Keratinocyte (primary cell): ENCODE measurements at regions not wholly inside any gene's neighbourhood (a gene's known extent, or its start where the extent isn't known, plus 50 kb on each side); places are given as distances from the start of the nearest gene placed in this dataset.

Experiments used
- DNase-seq: peaks from one replicate; pipeline ENCODE4 v3.0.0-alpha.2; 2011; ENCODE audit warnings: low read depth, missing footprints, low spot score
- FAIRE-seq: peaks from 2 replicates; lab custom pipeline; 2011; peaks lifted over from hg19 to GRCh38; lab: Jason Lieb, UNC
- H2AFZ ChIP-seq: 2 replicates; pipeline ENCODE4 v1.6.0; 2012; ENCODE audit warnings: low read length, control low read depth, inconsistent platforms; ENCODE audit not compliant: control insufficient read depth
- H3K27ac ChIP-seq: 2 replicates; pipeline ENCODE4 v1.5.1; 2011; ENCODE audit warnings: low read length; ENCODE audit not compliant: control insufficient read depth, insufficient read depth
- H3K27me3 ChIP-seq: 3 replicates; pipeline ENCODE4 v1.6.0; 2011; ENCODE audit warnings: low read length; ENCODE audit not compliant: control insufficient read depth, insufficient read depth; ENCODE audit errors: extremely low read depth
- H3K36me3 ChIP-seq, 2 experiments: 2 replicates in 1 of 2; 3 replicates in 1 of 2; pipeline ENCODE4 v1.5.1; 2011; ENCODE audit warnings: low read length in 2 of 2, mild to moderate bottlenecking in 1 of 2; ENCODE audit not compliant: control insufficient read depth in 2 of 2, insufficient read depth in 2 of 2; ENCODE audit errors: extremely low read depth in 1 of 2
- H3K4me1 ChIP-seq: 3 replicates; pipeline ENCODE4 v1.5.1; 2011; ENCODE audit warnings: low read length; ENCODE audit not compliant: control insufficient read depth, insufficient read depth; ENCODE audit errors: extremely low read depth
- H3K4me2 ChIP-seq: 3 replicates; pipeline ENCODE4 v1.6.0; 2011; ENCODE audit warnings: low read depth, low read length; ENCODE audit not compliant: control insufficient read depth, insufficient read depth; ENCODE audit errors: extremely low read depth
- H3K4me3 ChIP-seq, 3 experiments: fragments of 200-600 bp in 1 of 3; sonication (generic) in 1 of 3; 2 replicates in 2 of 3; 3 replicates in 1 of 3; pipeline ENCODE4 v1.5.1; 2011 to 2016; ENCODE audit warnings: low read length in 3 of 3, mild to moderate bottlenecking in 3 of 3, control low read depth in 2 of 3, inconsistent platforms in 1 of 3, low read depth in 1 of 3, mixed read lengths in 1 of 3, mixed run types in 1 of 3, moderate library complexity in 1 of 3; ENCODE audit not compliant: control insufficient read depth in 2 of 3, insufficient read depth in 2 of 3; ENCODE audit errors: extremely low read depth in 1 of 3
- H3K79me2 ChIP-seq: 2 replicates; pipeline ENCODE4 v1.6.0; 2012; ENCODE audit warnings: low read length; ENCODE audit not compliant: control insufficient read depth, insufficient read depth
- H3K9ac ChIP-seq: 3 replicates; pipeline ENCODE4 v1.6.0; 2011; ENCODE audit warnings: low read length; ENCODE audit not compliant: control insufficient read depth, insufficient read depth; ENCODE audit errors: extremely low read depth
- H3K9me1 ChIP-seq: 3 replicates; pipeline ENCODE4 v1.6.0; 2011; ENCODE audit warnings: low read length; ENCODE audit not compliant: control insufficient read depth, insufficient read depth; ENCODE audit errors: extremely low read depth
- H3K9me3 ChIP-seq: 2 replicates; pipeline ENCODE4 v1.5.1; 2012; ENCODE audit warnings: low read depth, low read length; ENCODE audit not compliant: control insufficient read depth
- H4K20me1 ChIP-seq: 3 replicates; pipeline ENCODE4 v1.6.0; 2011; ENCODE audit warnings: low read length; ENCODE audit not compliant: control insufficient read depth, insufficient read depth; ENCODE audit errors: extremely low read depth
- CTCF ChIP-seq, 3 experiments: IDR thresholded peaks in 1 of 3; conservative IDR thresholded peaks in 1 of 3; optimal IDR thresholded peaks in 1 of 3; 2 replicates in 2 of 3; 3 replicates in 1 of 3; pipeline versions ENCODE3 to v1.5.1; 2011; ENCODE audit warnings: low read length in 3 of 3, mild to moderate bottlenecking in 3 of 3, moderate library complexity in 2 of 3, control low read depth in 1 of 3, inconsistent platforms in 1 of 3; ENCODE audit not compliant: insufficient read depth in 2 of 3; ENCODE audit errors: extremely low read depth in 1 of 3
- EZH2 ChIP-seq: IDR thresholded peaks from one replicate; pipeline ENCODE4 v1.6.1; 2012; ENCODE audit warnings: inconsistent platforms, mild to moderate bottlenecking, low read length, moderate library complexity
- dilution Hi-C: fragments of 300-500 bp; cut with MboI; formaldehyde crosslinking; loops from one replicate; pipeline ENCODE4 v1.7.0; 2020; ENCODE audit warnings: low sequenced_read_pairs; ENCODE audit not compliant: extremely low pct_ligation_motif_present
- small RNA-seq, 3 experiments: library from RNA; depleted of rRNA; stranded (forward); fragments of <200 nt; gene quantifications; one replicate each; pipeline ENCODE3, GENCODE V24; 2012; ENCODE audit warnings: low read depth in 3 of 3, low replicate concordance in 1 of 3; ENCODE audit not compliant: insufficient read length in 3 of 3

- Histone ChIP-seq H3K9ac (no peak overlapping the region), H3K36me3 (no peaks in the 10 kb centered on the region), H3K27me3 (no peaks in the 10 kb centered on the region), H3K9me3 (no peaks in the 10 kb centered on the region), H2AFZ (no peak overlapping the region), H3K4me2 (no peak overlapping the region), H3K27ac (no peak overlapping the region), H3K79me2 (no peaks in the 10 kb centered on the region), H4K20me1 (no peaks in the 10 kb centered on the region), H3K4me3 (no peak overlapping the region), H3K9me1 (no peaks in the 10 kb centered on the region), H3K4me1 (no peaks in the 10 kb centered on the region)
- no peak for FAIRE-seq
- no peak for DNase-seq
- no peak for TF ChIP-seq EZH2
- TF ChIP-seq CTCF (optimal IDR thresholded peaks at IDR 0.05 in 1 of 3, IDR thresholded peaks at IDR 0.05 in 1 of 3, conservative IDR thresholded peaks at IDR 0.05 in 1 of 3; ENCODE audit: extremely low read depth in 1 of 3, insufficient read depth in 2 of 3, low read length in 3 of 3) = no peak
- dilution Hi-C loops = no loop called here
Measured at GRCh38 chr1:147486876-147487656, 54.2 kb upstream of the BCL9 start.

GRCh38 chr1:147491098-147491497 is 50.2 kb upstream of the BCL9 start:
- TF ChIP-seq EZH2 (no peak), CTCF (optimal IDR thresholded peaks at IDR 0.05 in 1 of 3, IDR thresholded peaks at IDR 0.05 in 1 of 3, conservative IDR thresholded peaks at IDR 0.05 in 1 of 3; ENCODE audit: extremely low read depth in 1 of 3, insufficient read depth in 2 of 3, low read length in 3 of 3) (no peak)
- Histone ChIP-seq H3K4me2 (no peak overlapping the region), H2AFZ (no peak overlapping the region), H3K36me3 (no peaks in the 10 kb centered on the region), H3K4me1 (no peaks in the 10 kb centered on the region), H4K20me1 (no peaks in the 10 kb centered on the region), H3K79me2 (no peaks in the 10 kb centered on the region), H3K27ac (no peak overlapping the region), H3K9ac (no peak overlapping the region), H3K4me3 (no peak overlapping the region), H3K27me3 (no peaks in the 10 kb centered on the region), H3K9me1 (no peaks in the 10 kb centered on the region), H3K9me3 (no peaks in the 10 kb centered on the region)
- dilution Hi-C loops = no loop called here
- DNase-seq (no peak), FAIRE-seq (no peak)

Small RNAs in the stretch of these regions (small RNA-seq; reads per million reads assigned to genes)
- gene RF00019 = 0 reads per million in 3 experiments
